ENCODE measurements at regions not wholly inside any gene's neighbourhood (a gene's known extent, or its start where the extent isn't known, plus 50 kb on each side); places are given as distances from the start of the nearest gene placed in this dataset.

DNA sequence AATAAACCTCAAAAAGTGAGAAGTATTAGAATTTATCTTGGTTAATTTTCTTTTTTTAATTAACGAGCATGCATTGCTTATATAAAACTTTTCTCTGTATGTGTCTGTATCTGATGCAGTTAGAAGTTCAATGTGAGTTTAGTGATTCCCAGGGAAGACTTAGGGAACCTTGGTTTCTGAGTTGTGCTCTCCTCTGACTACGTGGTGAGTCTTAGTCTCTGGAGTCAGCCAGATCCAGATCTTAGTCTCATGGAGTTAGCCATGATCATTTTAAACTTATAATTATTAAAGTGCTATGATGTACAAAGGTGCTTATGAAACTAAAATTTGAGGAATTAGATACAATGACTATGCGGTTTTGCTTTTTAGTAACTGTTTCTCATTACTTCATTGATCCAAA is 285.3 kb upstream of the DMRT1 start:
- TF ChIP-seq, protein P1, sequence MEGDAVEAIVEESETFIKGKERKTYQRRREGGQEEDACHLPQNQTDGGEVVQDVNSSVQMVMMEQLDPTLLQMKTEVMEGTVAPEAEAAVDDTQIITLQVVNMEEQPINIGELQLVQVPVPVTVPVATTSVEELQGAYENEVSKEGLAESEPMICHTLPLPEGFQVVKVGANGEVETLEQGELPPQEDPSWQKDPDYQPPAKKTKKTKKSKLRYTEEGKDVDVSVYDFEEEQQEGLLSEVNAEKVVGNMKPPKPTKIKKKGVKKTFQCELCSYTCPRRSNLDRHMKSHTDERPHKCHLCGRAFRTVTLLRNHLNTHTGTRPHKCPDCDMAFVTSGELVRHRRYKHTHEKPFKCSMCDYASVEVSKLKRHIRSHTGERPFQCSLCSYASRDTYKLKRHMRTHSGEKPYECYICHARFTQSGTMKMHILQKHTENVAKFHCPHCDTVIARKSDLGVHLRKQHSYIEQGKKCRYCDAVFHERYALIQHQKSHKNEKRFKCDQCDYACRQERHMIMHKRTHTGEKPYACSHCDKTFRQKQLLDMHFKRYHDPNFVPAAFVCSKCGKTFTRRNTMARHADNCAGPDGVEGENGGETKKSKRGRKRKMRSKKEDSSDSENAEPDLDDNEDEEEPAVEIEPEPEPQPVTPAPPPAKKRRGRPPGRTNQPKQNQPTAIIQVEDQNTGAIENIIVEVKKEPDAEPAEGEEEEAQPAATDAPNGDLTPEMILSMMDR (IDR thresholded peaks at IDR 0.05), result no peak
- no peak for TF ChIP-seq POLR2A (IDR thresholded peaks at IDR 0.05)

Measured in body of pancreas (tissue), 4 donors.